ENCODE measurements at regions not wholly inside any gene's neighbourhood (a gene's known extent, or its start where the extent isn't known, plus 50 kb on each side); places are given as distances from the start of the nearest gene placed in this dataset.

DNA sequence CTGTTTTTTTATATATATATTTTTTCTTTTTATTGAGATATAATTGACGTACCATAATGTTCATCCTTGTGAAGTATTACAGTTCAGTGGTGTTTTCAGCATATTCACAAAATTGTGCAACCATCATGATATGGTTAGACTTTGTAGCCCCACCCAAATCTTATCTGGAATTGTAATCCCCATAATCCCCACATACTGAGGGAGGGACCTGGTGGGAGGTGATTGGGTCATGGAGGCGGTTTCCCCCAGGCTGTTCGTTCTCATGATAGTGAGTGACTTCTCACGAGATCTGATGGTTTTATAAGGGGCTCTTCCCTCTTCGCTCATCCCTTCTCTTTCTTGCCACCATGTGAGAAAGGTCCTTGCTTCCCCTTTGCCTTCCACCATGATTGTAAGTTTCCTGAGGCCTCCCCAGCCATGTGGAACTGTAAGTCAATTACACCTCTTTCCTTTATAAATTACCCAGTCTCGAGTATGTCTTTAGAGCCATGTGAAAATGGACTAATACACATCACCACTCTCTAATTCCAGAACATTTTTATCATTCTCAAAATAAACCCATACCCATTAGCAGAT, 73.9 kb upstream of the SMNDC1 start:
- DNase-seq (no peak), ATAC-seq (replicated peaks in 1 of 2) (no peak)
- H3K27me3 Mint-ChIP-seq (ENCODE audit: low read depth), result peaks cover 14% of the 10 kb centered on the region
- H3K9me3 Mint-ChIP-seq, result no peaks in the 10 kb centered on the region
- no peaks in the 10 kb centered on the region for H3K36me3 Mint-ChIP-seq (ENCODE audit: insufficient read depth in 2 of 2)
- no peak overlapping the region for H3K4me3 Mint-ChIP-seq
- no peak overlapping the region for H3K27ac Mint-ChIP-seq
- H3K4me1 Mint-ChIP-seq (ENCODE audit: low read depth), result peaks cover 27% of the 10 kb centered on the region

DNA sequence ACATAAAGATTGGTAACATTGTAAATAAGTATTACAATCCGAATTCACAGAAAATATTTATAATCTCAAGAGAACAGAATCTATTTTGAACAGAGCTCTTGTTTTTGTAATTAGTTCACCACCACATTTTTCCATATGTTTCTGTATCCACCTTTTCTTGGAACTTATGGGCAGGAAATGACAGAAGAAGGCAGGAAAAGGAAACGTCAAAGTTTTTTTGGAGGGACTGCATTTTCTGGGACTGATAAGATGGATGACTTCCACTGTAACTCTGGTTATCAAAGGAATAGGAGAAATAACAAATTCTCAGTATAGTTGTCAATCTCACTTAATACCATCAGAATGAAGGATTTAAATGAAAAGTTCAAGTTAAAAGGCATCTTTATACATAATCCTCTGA, 75.1 kb upstream of the SMNDC1 start:
- Mint-ChIP-seq H3K4me3 (no peak overlapping the region), H3K36me3 (ENCODE audit: insufficient read depth in 2 of 2) (no peaks in the 10 kb centered on the region), H3K27ac (no peak overlapping the region), H3K4me1 (ENCODE audit: low read depth) (peaks cover 26% of the 10 kb centered on the region), H3K9me3 (no peaks in the 10 kb centered on the region), H3K27me3 (ENCODE audit: low read depth) (peaks cover 14% of the 10 kb centered on the region)
- ATAC-seq (replicated peaks in 1 of 2) (no peak), DNase-seq (no peak)

DNA sequence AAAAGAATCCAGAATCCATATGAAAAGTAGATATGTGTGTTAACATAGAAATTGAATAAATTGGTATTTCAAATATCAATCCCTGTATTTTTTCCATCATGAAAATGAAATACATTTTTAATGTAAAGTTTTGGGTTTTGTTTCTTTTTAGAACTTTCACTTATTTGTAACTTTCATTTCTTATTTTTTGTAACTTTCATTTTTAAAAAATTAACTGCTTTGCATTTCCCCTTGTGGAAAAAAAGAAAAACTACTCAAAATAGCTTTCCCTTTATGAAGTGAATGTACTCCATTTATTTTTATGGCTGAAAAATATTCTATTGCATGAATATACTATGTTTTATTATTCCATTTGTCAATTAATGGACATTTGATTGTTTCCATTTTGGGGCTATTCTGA, 75.6 kb upstream of the SMNDC1 start:
- Mint-ChIP-seq H3K27me3 (ENCODE audit: low read depth) (peaks cover 14% of the 10 kb centered on the region), H3K4me3 (no peak overlapping the region), H3K4me1 (ENCODE audit: low read depth) (peaks cover 28% of the 10 kb centered on the region), H3K36me3 (ENCODE audit: insufficient read depth in 2 of 2) (no peaks in the 10 kb centered on the region), H3K9me3 (no peaks in the 10 kb centered on the region), H3K27ac (no peak overlapping the region)
- DNase-seq (no peak), ATAC-seq (replicated peaks in 1 of 2) (no peak)

DNA sequence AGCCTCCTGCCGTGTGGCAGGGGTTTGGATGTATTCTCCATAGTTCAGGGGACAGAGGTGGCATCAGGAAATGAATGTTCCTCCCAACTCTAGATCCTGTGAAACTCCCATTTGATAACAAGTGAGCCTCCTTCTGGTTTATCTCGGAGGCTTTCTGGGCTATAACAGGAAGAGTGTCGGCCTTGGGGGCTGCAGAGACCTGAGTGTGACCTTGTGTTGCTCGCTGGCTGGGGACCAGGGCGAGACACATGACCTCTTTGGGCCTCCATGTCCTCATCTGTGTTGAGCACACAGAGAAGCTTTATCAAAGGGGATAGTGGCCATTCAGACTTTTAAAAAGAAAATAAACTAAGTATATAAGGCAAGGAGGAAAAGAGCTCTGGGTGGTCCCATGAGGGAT, 78.0 kb upstream of the SMNDC1 start:
- H3K4me3 Mint-ChIP-seq, result no peak overlapping the region
- H3K27me3 Mint-ChIP-seq (ENCODE audit: low read depth), result peaks cover under 1% of the 10 kb centered on the region
- DNase-seq, result no peak
- H3K9me3 Mint-ChIP-seq, result no peaks in the 10 kb centered on the region
- peaks cover 27% of the 10 kb centered on the region for H3K4me1 Mint-ChIP-seq (ENCODE audit: low read depth)
- no peak for ATAC-seq (replicated peaks in 1 of 2)
- H3K27ac Mint-ChIP-seq, result no peak overlapping the region
- no peaks in the 10 kb centered on the region for H3K36me3 Mint-ChIP-seq (ENCODE audit: insufficient read depth in 2 of 2)

DNA sequence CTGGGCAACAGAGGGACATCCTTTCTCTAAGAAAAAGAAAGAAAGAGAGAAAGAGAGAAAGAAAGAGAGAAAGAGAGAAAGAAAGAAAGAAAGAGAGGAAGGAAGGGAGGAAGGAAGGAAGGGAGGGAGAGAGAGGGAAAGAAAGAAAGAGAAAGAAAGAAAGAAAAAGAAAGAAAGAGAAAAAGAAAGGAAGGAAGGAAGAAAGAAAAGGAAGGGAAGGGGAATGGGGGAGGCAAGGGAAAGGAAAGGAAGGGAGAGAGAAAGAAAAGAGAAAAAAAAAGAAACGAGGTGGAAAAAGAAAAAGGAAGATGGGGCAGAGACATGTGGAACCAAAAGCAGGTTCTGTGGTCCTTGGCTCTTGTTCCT, 82.9 kb upstream of the SMNDC1 start:
- peak overlapping the region; percentile 75 to 92 for H3K4me3 Mint-ChIP-seq
- no peaks in the 10 kb centered on the region for H3K27me3 Mint-ChIP-seq (ENCODE audit: low read depth)
- DNase-seq (no peak), ATAC-seq (replicated peaks in 1 of 2) (no peak)
- H3K27ac Mint-ChIP-seq, result peak overlapping the region; percentile 100
- no peaks in the 10 kb centered on the region for H3K9me3 Mint-ChIP-seq
- H3K36me3 Mint-ChIP-seq (ENCODE audit: insufficient read depth in 2 of 2), result no peaks in the 10 kb centered on the region
- peaks cover 45% of the 10 kb centered on the region for H3K4me1 Mint-ChIP-seq (ENCODE audit: low read depth)

DNA sequence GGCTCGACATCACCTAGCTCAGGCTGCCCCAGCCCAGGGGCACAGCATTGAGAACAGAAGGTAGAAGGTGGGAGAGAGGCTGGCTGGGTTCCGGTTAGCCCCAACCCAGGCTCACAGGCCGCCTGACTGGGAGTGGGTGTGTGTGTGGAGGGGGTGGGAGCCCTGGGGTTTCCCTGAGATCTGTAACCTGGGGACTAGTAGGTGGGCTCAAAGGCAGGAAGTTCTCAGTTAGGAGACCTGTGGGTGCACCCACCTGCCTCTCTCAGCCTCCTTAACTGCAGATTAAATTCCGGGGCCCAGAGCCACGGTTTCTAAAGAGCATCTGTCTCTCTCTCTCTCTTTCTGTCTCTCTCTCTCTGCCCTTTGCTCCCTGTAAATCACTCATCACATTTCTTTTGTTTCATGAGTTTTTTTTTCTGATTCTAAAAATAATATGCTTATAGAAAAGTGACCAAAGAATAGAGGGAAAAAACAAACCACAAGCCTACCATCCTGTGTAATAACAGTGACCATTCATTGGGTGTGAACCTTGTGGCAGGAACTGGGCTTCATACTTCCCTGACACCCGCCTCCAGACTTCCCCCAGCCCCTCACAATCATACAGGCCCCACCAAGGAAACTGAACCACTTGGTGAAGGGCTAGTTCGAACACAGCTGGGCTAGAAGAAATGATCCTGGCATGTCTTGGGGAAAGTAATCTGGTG, 83.4 kb upstream of the SMNDC1 start:
- H3K27me3 Mint-ChIP-seq (ENCODE audit: low read depth), result no peaks in the 10 kb centered on the region
- H3K9me3 Mint-ChIP-seq, result no peaks in the 10 kb centered on the region
- peak overlapping the region; percentile 100 for H3K27ac Mint-ChIP-seq
- no peaks in the 10 kb centered on the region for H3K36me3 Mint-ChIP-seq (ENCODE audit: insufficient read depth in 2 of 2)
- ATAC-seq (replicated peaks in 1 of 2) (peak; percentile 85 to 88), DNase-seq (peak; percentile 61 to 63)
- peak overlapping the region; percentile 75 to 92 for H3K4me3 Mint-ChIP-seq
- H3K4me1 Mint-ChIP-seq (ENCODE audit: low read depth), result peaks cover 50% of the 10 kb centered on the region

DNA sequence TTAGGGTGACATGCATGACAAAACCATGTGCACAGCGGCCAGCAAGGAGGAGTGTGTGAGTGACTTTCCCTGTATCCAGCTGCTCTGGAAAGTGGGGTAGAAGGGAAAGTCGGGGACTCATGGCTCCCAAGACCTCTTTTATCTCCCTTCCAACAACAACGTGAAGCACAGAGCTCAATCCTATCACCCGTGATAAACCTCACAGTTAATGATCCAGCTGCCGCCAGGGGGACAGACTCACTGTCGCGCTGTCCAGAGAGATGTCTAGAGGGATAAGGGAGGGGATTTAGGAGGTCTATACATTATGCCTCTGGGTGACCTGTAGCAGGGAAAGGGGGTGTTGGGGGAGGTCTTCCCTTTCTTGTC, 84.0 kb upstream of the SMNDC1 start:
- Mint-ChIP-seq H3K4me3 (peak overlapping the region; percentile 75 to 92), H3K36me3 (ENCODE audit: insufficient read depth in 2 of 2) (no peaks in the 10 kb centered on the region)

DNA sequence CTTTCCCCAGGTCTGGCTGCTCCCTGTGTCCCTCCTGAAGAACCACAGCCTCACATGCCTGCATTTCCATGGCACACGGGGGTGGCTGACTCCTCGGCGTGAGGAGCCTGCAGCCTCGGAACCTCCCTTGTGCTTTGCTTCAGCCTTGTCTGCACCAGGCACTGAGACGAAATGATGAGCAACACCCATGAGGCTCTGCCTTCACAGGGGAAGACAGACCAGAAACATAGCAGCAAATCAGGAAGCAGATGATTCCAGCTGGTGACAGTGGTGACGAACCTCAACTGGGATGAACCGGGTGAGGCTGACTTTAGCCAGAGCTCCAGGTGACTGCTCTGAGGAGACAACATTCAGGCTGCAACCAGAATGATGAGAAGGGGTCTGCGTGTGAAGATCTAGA, 84.5 kb upstream of the SMNDC1 start:
- no peak for ATAC-seq (replicated peaks in 1 of 2)
- no peaks in the 10 kb centered on the region for H3K27me3 Mint-ChIP-seq (ENCODE audit: low read depth)
- H3K4me3 Mint-ChIP-seq, result no peak overlapping the region
- DNase-seq, result no peak
- H3K9me3 Mint-ChIP-seq, result no peaks in the 10 kb centered on the region
- peaks cover 58% of the 10 kb centered on the region for H3K4me1 Mint-ChIP-seq (ENCODE audit: low read depth)
- no peaks in the 10 kb centered on the region for H3K36me3 Mint-ChIP-seq (ENCODE audit: insufficient read depth in 2 of 2)
- no peak overlapping the region for H3K27ac Mint-ChIP-seq

More for the DNA sequence above, 84.0 kb upstream of the SMNDC1 start:
- Mint-ChIP-seq H3K4me1 (ENCODE audit: low read depth) (peaks cover 55% of the 10 kb centered on the region), H3K9me3 (no peaks in the 10 kb centered on the region), H3K27me3 (ENCODE audit: low read depth) (no peaks in the 10 kb centered on the region), H3K27ac (peak overlapping the region; percentile 100)
- no peak for ATAC-seq (replicated peaks in 1 of 2)
- DNase-seq, result no peak

DNA sequence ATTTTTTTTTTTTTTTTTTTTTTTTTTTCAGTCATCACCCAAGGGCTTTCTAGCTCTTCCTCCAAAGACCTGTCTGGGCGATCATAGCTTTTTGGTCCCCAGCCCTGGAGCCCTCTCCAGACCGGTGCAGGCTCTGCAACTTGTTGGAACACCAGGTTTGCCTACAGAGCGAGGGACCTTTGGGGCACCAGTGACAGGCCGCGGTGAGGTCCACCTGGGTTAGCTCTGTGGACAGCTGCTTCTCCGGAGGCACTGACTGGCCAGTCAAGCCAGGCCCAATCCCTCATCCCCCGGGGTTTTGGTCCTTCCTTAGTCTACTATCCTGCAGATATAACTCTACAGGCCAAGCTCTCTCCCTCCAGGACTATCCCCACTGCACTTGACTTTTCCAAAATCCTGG, 86.8 kb upstream of the SMNDC1 start:
- H3K9me3 Mint-ChIP-seq, result no peaks in the 10 kb centered on the region

DNA sequence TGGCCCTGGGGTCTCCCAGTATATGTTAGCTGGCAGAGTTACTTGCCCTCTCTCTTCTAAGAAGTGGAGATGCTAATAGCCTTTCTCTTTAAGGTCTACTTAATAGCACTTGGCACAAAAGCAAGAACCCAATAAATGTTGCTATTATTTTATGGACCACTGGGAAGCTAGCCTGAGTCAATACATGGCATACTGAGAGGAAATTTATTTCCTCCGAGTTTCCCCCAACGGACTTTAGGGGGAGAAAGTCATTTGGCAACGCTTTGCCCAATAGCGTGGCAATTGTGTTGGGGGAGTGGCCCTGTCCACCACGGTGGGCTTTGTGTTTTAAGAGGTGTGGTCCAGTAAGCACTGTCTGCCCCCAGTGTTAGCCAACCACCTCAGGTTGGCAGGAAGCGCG, 87.4 kb upstream of the SMNDC1 start:
- DNase-seq (no peak), ATAC-seq (replicated peaks in 1 of 2) (no peak)
- no peaks in the 10 kb centered on the region for H3K36me3 Mint-ChIP-seq (ENCODE audit: insufficient read depth in 2 of 2)
- H3K4me1 Mint-ChIP-seq (ENCODE audit: low read depth), result peaks cover 64% of the 10 kb centered on the region
- H3K27me3 Mint-ChIP-seq (ENCODE audit: low read depth), result no peaks in the 10 kb centered on the region
- no peaks in the 10 kb centered on the region for H3K9me3 Mint-ChIP-seq
- no peak overlapping the region for H3K27ac Mint-ChIP-seq
- no peak overlapping the region for H3K4me3 Mint-ChIP-seq

More for the DNA sequence above, 86.8 kb upstream of the SMNDC1 start:
- H3K36me3 Mint-ChIP-seq (ENCODE audit: insufficient read depth in 2 of 2), result no peaks in the 10 kb centered on the region
- no peaks in the 10 kb centered on the region for H3K27me3 Mint-ChIP-seq (ENCODE audit: low read depth)
- no peak for ATAC-seq (replicated peaks in 1 of 2)
- H3K27ac Mint-ChIP-seq, result no peak overlapping the region
- no peak overlapping the region for H3K4me3 Mint-ChIP-seq
- DNase-seq, result no peak
- peaks cover 70% of the 10 kb centered on the region for H3K4me1 Mint-ChIP-seq (ENCODE audit: low read depth)

DNA sequence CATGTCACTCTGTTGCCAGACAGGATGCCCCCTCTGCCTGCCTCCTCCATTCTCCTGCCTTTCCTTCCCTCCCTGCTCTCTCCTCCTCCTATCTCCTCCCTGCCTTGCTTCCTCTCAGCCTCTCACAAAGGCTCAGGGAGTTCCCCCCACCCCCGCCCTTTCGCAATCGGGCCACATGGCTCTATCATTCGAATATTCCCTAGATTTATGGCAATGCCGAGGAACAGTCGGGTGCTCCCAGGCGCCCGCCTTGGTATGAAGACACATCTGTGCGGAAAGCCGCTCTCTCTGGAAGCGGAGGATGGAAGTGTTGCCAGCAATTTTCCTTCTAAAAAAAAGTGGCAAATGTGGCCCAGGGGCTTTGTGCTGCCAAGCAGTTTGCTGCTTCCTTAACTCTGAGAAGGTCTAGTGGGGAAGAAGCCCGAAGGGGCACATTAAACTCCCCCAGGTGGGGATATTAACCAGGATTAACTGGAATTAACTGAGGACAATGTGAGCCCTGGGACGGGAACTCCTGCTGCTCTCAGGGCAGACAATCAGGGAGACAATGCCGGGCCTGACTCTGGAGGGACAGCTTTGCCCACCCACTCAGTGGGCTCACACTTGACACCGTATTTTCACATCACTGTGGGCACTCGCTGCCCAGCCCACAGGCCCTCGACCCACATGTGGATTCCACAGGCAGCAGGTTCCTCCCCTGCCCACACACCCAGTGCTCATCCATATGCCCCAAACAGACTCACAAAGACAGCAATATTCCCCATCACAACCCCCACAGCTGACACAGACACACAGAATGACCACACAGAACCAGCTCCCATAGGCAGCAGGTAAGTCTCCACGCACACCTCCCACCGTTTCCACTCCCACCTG, 88.4 kb upstream of the SMNDC1 start:
- no peak for DNase-seq
- no peaks in the 10 kb centered on the region for H3K27me3 Mint-ChIP-seq (ENCODE audit: low read depth)
- ATAC-seq (replicated peaks in 1 of 2), result no peak
- H3K9me3 Mint-ChIP-seq, result no peaks in the 10 kb centered on the region
- no peaks in the 10 kb centered on the region for H3K36me3 Mint-ChIP-seq (ENCODE audit: insufficient read depth in 2 of 2)
- peaks cover 58% of the 10 kb centered on the region for H3K4me1 Mint-ChIP-seq (ENCODE audit: low read depth)
- H3K27ac Mint-ChIP-seq, result no peak overlapping the region
- no peak overlapping the region for H3K4me3 Mint-ChIP-seq

DNA sequence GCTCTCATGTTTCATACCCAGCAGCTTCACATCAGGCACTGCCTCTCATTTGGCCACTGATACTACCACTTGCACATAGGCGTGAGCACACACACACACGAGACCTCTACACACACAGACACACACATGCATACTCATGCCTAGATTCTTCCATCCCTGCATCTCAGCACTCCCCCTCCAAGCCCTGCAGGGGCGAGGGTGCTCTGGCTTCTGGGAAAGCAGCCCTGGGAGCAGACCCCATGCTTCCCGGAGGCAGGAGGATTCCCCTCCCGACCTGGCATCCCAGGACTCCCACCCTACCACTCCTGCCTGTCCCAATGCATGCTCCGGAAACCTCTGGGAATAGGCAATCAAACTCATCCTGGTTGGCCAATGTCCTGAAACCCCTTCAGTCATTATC, 89.1 kb upstream of the SMNDC1 start:
- H3K36me3 Mint-ChIP-seq (ENCODE audit: insufficient read depth in 2 of 2), result no peaks in the 10 kb centered on the region
- H3K27me3 Mint-ChIP-seq (ENCODE audit: low read depth), result no peaks in the 10 kb centered on the region
- ATAC-seq (replicated peaks in 1 of 2) (no peak), DNase-seq (no peak)
- no peak overlapping the region for H3K27ac Mint-ChIP-seq
- H3K9me3 Mint-ChIP-seq, result no peaks in the 10 kb centered on the region
- H3K4me3 Mint-ChIP-seq, result no peak overlapping the region
- peaks cover 58% of the 10 kb centered on the region for H3K4me1 Mint-ChIP-seq (ENCODE audit: low read depth)

DNA sequence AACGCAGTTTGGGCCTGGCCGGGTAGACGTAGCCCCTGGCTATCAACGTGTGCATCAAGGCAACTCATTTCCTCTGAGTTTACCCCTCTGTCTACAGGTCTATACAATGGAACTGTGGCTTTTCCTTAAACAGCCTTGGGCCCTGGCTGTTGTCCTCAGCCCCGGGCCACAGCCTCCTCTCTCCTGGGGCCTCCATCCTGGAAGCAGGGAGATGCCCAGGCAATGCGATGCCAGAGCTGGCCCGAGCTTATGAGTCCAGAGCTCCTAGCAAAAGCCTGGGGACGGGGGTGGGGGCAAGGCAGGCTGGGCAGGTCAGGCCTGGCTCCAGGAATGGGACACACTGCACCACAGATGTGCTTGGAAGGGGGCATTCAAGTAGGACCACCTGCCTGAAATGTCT, 89.6 kb upstream of the SMNDC1 start:
- H3K4me3 Mint-ChIP-seq, result no peak overlapping the region
- H3K36me3 Mint-ChIP-seq (ENCODE audit: insufficient read depth in 2 of 2), result no peaks in the 10 kb centered on the region
- no peak overlapping the region for H3K27ac Mint-ChIP-seq
- no peaks in the 10 kb centered on the region for H3K9me3 Mint-ChIP-seq
- ATAC-seq (replicated peaks in 1 of 2), result no peak
- no peaks in the 10 kb centered on the region for H3K27me3 Mint-ChIP-seq (ENCODE audit: low read depth)
- peaks cover 58% of the 10 kb centered on the region for H3K4me1 Mint-ChIP-seq (ENCODE audit: low read depth)
- no peak for DNase-seq
